HG03060 (cell line): ENCODE measurements at regions not wholly inside any gene's neighbourhood (a gene's known extent, or its start where the extent isn't known, plus 50 kb on each side); places are given as distances from the start of the nearest gene placed in this dataset.
"Not testable (repeated sequence)": the region's sequence is repeated elsewhere in the genome, so short reads cannot be mapped to it uniquely, and the experiment has no call there.

Source experiments
- ATAC-seq: cut with Tn5 transposase; IDR thresholded peaks from one replicate; pipeline ENCODE4 v1.9.1; 2021; ENCODE audit warnings: low read depth, moderate number of reproducible peaks; ENCODE audit not compliant: unreplicated experiment

DNA sequence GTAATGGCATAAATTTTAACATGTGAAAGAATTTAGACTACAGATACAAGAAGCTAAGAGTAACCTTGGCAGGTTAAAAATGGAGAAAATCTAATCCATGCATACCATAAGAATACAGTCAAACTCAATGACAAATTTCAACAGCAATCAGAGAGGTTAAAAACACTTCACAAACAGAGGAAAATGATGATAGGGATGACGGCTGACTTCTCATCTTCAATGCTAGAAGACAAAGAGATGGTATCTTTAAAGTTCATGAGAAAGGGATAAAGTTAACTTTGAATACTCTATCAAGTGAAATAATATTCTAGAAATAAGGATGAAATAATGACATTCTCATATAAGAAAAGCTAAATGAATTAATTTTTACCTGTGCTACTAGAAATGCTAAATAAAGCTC lies 1130.2 kb upstream of the MIR17HG start:
- no peak for ATAC-seq

DNA sequence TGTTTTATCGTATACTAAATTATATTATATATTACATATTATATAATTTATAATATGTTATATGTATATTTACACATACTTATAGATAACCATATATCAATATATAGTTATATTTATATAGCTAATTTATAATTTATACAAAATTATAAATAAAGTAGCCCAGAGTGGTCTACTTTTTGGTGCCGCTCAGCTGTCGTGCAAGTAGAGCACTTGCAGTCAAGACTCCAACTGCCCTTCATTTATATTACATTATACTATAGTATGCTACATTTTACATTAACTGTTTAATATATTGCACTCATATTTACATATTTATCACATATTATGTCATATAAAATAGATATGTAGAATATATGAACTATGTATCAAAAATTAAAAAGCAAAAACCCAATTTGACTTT lies 1124.7 kb upstream of the MIR17HG start:
- ATAC-seq: no peak

DNA sequence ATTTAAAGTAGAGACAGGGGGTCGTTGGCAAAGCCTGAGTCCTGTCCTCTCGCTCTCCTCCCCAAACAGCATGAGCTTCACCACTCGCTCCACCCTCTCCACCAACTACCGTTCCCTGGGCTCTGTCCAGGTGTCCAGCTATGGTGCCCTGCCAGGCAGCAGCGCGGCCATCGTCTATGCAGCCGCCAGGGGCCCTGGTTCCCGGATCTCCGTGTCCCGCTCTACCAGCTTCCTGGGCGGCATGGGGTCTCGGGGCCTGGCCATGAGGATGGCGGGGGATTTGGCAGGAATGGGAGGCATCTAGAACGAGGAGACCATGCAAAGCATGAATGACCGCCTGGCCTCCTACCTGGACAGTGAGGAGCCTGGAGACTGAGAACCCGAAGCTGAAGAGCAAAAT lies 1117.2 kb upstream of the MIR17HG start:
- no peak for ATAC-seq

DNA sequence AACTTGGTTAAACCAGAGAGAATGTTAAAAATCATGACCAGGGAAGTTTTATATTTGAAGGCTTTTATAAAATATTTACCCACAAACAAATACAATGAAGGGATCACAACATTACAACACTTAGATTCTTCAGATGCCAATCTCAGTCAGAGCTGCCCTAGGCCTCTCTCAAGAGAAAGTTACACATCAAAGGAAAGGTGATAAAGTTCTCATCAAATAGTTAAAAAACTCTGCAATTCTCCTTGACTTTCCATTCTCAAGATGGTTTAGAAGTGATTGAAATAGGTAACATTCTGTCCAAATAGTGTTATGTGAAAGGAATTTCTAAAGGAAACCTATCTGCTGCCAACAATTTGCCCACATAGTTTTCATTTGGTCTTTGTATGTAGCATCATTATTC lies 1115.2 kb upstream of the MIR17HG start:
- ATAC-seq: no peak

GRCh38 chr13:90233933-90234672 lies 1113.4 kb upstream of the MIR17HG start:
- no peak for ATAC-seq

DNA sequence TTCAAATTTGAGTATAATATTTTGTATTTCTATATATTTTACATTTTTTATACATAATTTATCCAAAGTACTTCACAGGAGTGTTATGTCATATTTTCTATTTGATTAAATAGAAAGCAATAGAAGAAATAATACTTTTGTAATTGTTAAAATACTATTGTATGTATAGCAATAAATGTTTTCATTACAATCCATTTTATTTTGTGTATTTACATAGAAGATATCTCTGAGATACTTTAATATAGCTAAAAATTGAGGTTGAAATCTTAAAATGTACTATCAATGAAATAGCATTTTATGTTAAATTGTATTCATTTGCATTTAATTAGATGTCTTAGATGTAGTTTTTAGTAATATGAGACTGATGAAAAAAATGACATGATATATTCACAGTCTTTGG lies 1109.6 kb upstream of the MIR17HG start:
- no peak for ATAC-seq

GRCh38 chr13:90238413-90238812 lies 1109.1 kb upstream of the MIR17HG start:
- no peak for ATAC-seq

- no peak for ATAC-seq
Measured at GRCh38 chr13:90239130-90239529, 1108.4 kb upstream of the MIR17HG start.

GRCh38 chr13:90246005-90246404 lies 1101.5 kb upstream of the MIR17HG start:
- no peak for ATAC-seq

DNA sequence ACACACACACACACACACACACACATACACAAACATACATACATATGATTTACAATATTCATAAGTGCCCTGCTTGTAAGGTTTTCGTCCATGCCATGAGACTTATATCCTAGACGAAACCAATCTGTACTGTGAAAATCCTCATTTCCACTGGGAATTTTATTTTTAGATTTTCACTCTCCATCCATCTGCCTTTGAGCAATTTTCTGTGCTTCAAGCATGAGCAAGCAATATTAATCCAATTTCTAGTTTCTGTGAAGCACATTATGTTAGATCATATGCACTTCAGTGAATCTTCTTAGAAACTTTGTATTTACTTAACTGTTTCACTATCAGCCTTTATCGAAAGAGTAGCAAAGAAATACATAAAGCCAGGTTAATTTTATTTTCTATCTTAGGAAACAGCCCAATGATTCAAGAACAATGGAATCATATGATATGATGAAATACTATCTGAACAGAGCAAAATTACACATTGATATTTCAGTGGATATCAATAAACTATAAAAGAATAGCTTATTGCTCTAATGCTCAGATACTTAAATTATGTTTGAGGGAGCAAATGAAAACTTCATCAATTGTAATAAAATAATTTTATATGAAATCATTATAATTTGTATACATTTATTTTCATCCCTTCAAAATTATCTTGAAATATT lies 1100.7 kb upstream of the MIR17HG start:
- no peak for ATAC-seq

DNA sequence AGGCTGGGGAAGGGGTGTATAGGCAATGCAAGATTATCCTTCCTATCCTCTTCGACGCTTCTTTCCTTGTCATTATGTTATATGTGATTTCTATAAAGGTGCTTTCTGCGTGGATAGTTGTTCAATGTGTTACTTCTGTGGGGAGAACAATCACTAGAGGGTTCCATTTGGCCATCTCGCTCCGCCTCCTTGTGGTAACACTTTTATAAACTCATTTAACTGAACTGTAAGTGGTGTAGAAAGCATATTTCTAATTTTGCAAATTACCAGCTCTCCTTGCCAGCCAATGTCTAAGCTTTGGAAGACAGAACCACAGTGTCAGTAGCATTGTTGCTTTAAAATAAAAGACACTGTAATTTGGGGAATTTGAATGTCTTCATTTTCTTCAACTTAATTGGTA lies 1093.7 kb upstream of the MIR17HG start:
- ATAC-seq: no peak

GRCh38 chr13:90254437-90254836 lies 1093.0 kb upstream of the MIR17HG start:
- no peak for ATAC-seq

- no peak for ATAC-seq
Measured at GRCh38 chr13:90256746-90257145, 1090.7 kb upstream of the MIR17HG start.

- ATAC-seq: no peak
Measured at GRCh38 chr13:90258129-90258528, 1089.4 kb upstream of the MIR17HG start.

DNA sequence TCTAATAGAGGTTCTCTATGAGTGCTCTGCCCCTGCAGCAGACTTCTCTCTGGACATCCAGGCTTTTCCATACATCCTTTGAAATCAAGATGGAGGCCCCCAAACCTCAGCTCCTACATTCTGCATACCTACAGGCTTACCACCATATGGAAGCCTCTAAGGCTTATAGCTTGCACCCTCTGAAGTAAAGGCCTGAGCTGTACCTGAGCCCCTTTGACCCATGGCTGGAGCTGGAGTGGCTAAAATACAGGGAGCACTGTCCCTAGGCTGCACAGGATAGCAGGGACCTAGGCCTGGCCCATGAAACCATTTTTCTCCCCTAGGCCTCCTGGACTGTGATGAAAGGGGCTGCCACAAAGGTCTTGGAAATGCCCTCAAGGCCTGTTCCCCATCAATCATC lies 1086.1 kb upstream of the MIR17HG start:
- no peak for ATAC-seq

DNA sequence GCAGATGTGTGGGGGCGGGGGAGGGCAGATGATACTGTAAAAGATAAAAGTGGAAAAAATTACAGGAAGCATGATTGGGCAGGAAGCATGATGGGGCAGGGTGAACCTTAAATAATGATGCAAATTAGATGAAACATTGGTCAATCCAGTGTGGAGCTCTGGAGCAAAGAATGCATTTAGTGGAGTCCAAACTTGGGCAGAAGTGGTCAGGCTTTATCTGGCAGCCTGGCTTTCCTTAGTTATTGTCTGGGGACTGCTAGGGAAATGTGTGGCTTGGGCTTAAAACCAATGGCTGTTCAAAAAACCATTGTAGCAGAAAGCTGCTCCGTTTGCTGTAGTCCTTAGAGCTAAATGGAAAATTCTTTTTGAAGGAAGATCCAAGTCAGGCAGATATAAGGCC lies 1077.3 kb upstream of the MIR17HG start:
- no peak for ATAC-seq

DNA sequence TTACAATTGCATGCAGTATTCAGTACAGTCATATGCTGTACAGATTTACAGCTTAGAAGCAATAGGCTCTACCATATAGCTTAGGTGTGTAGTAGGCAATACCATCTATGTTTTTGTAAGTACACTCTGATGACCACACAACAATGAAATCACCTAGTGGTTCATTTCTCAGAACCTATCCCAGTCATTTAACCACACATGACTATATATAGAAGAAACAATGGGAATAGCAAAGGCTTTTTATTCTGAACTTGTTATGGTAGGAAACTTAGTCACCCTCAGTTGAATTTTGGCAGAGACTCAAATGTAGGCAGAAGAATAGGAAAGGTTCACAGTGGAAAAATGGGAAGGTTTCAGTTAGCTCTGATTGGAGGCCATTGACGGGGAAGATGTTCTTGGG lies 1075.1 kb upstream of the MIR17HG start:
- no peak for ATAC-seq

- ATAC-seq: no peak
Measured at GRCh38 chr13:90276216-90276615, 1071.3 kb upstream of the MIR17HG start.

- not testable (repeated sequence) for ATAC-seq
Measured at GRCh38 chr13:90278231-90278630, 1069.3 kb upstream of the MIR17HG start.

- ATAC-seq: no peak
Measured at GRCh38 chr13:90281709-90282108, 1065.8 kb upstream of the MIR17HG start.

- no peak for ATAC-seq
Measured at GRCh38 chr13:90287521-90287920, 1060.0 kb upstream of the MIR17HG start.

DNA sequence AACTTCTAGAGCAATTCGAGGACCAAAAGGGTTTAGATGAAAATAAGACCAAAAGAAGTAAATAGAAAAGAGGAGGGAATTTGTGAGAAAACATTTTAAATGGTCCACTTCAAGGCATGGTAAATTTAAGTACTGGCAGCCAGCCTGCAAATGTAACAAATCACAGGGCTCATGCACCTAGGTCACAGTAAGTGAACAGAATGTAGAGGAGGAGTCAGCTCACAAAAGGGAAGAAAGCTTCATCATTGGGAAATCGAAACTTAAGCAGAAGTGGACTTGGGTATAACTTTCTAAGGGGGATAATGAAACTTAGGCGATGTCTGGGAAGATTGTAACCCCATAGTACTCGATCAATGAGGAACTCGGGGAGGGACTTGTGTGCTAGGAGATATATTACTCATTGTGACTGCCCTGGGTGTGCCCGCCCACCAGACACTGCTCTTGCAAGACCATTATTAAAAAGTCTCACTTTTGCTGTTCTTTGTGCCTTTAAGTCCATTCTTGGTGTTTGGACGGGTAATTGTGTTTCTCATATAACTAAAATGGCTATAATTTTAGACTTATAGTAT lies 1053.6 kb upstream of the MIR17HG start:
- no peak for ATAC-seq
